ENCODE measurements at regions not wholly inside any gene's neighbourhood (a gene's known extent, or its start where the extent isn't known, plus 50 kb on each side); places are given as distances from the start of the nearest gene placed in this dataset.

DNA sequence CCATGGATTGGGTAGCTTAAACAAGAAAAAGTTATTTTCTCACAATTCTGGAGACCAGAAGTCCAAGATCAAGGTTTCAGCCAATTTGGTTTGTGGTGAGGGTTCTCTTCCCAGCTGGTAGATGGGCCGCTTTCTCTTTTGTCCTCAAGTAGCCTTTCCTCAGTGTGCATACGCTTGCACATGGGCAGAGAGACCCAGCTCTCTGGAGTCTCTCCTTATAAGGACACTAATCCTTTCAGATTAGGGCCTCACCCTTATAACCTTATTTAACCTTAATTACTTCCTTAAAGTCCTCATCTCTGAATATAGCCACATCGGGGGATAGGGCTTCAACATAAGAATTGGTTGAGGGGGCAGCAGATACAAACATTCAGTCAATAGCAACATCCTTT, 68.4 kb upstream of the NLK start:
- DNase-seq, result no peak

DNA sequence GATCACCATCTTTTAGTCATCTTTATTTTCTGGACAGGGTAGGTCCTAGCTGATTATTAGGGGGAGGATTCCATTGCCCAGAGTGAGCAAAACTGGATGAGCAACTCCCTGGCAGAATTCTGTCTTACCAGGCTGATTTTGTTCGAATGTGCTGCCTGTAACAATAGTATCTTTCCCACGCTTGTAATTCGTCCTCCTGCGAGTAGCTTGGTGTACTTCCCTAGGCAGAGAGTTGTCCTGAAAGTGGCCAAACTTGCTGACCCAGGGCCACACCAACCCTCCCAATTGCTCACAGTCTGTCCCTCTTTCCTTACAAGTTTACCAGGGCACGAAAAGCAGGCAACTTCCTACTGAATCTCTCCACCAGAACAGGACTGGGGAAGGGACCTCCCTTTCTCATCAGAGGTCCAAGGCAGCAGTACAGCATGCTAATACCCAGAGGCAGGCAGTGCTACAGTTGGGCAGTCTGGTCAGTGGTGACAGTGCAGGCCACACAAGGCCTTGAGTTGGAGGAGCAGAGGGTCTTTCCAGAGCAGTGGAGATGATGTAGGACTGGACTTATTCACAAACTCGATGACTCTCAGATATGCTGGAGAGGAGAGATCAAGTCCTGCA, 67.8 kb upstream of the NLK start:
- no peak for DNase-seq

DNA sequence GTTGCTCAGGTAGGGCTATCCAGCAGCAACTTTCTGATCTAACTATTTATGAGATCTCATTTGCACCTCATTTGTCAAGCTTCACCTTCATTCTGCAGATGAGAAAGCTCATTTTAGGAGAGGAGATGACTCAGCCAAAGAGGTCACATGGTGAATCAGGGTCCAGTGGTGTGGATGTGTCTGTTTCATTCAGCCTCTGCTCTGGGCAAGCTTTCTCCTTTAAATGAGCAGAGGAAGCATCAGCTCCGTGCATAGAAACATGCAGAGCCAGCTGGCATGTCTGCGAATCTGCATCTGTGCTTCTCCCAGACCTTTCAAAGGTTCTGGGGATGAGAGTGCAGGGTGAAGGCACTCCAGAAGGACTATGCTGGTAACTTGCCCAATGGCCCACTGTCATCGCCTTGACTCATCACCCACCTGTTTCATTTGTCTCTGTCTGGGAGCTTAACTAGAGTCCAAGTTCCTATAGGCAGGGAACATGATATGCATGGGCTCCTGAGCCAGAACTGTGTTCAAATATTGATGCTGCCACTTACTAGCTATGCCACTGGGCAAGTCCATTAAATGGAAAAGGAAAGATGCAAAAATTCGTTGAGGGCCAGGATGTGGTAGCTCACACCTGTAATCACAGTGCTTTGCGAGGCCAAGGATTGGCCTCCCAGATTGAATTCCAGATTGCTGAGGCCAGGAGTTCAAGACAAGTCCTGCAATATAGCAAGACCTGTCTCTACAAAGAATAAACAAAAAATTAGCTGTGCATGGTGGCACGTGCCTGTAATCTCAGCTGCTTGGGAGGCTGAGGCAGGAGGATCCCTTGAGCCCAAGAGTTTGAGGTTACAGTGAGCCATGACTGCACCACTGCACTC, 67.1 kb upstream of the NLK start:
- no peak for DNase-seq

DNA sequence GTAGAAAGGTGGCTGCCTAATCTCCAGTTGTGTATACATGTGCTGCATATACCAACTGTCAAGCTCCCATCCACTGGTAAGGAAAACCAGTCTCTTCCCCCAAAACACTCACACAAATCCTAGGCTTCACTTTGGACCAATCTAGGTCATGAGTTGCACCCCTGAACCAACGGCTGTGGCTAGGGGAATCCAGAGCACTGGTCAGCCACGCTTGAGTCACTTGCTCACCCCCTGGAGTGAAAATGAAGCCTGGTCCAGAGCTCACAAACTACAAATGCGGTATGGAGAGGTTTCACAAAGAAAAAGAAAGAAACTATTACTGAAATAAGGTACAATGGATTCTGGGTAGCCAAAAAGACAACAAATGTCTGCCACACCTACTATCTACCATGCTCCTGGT, 66.1 kb upstream of the NLK start:
- no peak for DNase-seq

GRCh38 chr17:27977751-27978688, 64.5 kb upstream of the NLK start:
- DNase-seq, result no peak

DNA sequence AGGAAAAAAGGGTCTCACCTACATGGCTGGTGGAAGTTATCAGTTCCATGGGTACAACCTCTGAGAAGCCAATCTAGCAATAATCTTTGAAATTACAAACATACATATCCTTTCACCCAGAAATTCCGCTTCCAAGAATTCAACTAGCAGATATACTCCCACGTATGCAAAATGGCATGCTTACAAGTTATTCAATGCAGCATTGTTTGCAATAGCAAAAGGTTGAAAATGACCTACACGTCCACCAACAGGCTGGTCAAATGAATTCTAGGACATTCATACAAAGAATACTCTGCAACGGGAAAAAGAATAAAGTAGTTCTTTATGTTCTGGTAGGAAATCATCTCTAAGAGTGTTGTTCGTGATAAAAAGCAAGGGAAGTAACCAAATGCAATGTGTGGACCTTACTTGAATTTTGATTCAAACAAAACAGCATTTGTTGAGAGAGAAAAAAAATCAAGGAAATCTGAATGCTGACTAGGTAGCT, 63.7 kb upstream of the NLK start:
- no peak for DNase-seq

- no peak for DNase-seq
Measured at GRCh38 chr17:27980043-27980442, 62.4 kb upstream of the NLK start.

DNA sequence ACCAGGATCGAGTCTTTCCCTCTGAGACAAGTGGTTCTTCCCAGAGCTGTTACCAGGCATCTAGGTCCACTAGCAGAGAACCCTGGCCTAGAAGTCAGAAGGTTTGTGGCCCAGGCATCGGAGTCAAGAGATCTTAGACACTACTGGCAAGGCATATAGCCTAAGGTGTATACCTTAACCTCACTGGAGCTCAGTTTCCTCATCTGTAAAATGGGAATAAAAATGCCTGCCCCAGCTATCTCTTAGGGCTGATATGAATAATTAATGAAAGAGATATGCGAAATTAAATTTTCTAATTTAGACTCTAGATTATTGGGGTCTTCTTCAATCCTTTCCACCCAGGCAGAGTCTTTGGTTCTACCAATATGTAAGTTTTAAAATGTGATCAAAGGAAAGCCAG, 60.5 kb upstream of the NLK start:
- DNase-seq, result no peak

- no peak for DNase-seq
Measured at GRCh38 chr17:27982688-27983087, 59.8 kb upstream of the NLK start.

- DNase-seq, result no peak
Measured at GRCh38 chr17:27983853-27984252, 58.6 kb upstream of the NLK start.

- no peak for DNase-seq
Measured at GRCh38 chr17:27984404-27984803, 58.1 kb upstream of the NLK start.

- DNase-seq, result no peak
Measured at GRCh38 chr17:27984816-27985215, 57.7 kb upstream of the NLK start.

GRCh38 chr17:27985306-27985705, 57.2 kb upstream of the NLK start:
- DNase-seq, result peak in 1 of 3 experiments; percentile 15

DNA sequence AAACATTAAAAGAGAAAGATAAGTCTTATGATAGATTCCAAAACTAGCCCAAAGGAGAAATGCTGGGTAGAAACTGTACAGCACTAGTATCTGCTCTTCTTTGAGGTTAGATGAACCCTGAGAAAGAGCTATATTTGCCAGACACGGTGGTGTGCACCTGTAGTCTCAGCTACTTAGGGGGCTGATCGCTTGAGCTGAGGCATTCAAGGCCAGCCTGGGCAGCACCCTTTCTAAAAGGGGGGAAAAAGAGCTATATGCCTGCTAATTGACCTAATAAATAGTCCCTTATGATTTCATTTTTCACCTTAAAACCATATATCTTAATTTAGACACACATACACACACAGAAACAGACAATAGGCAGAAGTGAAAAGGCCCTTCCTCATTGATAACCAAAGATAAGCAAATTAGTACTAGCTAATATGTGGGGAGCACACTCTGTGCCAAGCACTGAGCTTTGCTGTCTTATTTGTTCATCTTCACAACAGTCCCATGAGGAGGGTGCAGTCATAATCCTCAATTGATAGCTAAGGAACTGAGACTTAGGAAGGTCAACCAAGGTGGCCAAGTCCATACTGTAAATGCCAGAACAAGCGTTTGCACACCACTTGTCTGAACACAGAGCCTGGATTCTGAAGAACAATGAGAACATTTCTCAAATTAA, 56.6 kb upstream of the NLK start:
- DNase-seq, result no peak

DNA sequence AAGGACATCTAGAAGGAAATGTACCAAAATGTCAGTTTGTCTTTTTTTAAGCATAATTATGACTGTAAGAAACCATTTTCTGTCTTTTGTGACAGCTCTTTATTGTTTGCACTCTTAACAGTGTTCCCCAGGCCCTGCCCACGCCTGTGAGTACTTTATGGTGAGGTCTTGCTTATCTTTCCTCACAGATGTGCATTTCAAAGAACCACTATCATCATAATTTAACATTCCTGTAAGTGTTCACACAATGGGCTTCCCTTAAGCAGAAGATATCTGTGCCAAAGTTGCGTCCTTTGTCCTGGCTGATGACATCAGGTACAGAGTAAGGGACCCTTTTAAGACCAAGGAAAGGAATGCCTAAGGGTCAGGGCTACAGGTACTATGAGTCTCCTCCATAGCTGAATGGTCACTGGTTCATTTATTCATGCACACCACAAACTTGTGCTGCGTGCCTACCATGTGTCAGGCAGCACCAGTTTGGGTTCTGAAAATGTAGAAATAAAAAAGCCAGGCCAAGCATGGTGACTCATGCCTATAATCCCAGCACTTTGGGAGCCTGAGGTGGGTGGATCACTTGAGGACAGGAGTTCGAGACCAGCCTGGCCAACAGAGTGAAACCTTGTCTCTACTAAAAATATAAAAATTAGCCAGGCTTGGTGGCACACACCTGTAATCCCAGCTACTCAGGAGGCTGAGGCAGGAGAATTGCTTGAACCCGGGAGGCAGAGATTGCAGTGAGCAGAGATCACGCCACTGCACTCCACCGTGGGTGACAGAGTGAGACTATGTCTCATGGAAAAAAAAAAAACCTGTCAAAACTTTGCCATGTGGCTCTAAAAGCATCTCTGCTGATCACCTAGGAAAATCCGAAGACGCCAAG, 55.4 kb upstream of the NLK start:
- no peak for DNase-seq

- no peak for DNase-seq
Measured at GRCh38 chr17:27989046-27989445, 53.4 kb upstream of the NLK start.

DNA sequence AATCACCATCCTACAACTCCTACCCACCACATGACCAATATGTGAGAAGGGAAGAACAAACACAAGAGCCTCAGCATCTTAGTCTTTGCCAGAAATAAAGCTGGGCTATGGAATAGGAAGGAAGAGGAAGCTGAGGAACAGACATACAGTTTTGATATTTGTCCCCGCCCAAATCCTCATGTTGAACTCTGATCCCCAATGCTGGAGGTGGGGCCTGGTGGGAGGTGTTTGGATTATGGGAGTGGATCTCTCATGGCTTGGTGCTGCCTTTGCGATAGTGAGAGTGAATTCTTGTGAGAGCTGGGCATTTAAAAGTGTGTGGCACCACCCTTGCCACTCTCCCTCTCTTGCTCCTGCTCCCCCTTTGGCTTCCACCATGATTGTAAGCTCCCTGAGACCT, 52.4 kb upstream of the NLK start:
- DNase-seq, result no peak

DNA sequence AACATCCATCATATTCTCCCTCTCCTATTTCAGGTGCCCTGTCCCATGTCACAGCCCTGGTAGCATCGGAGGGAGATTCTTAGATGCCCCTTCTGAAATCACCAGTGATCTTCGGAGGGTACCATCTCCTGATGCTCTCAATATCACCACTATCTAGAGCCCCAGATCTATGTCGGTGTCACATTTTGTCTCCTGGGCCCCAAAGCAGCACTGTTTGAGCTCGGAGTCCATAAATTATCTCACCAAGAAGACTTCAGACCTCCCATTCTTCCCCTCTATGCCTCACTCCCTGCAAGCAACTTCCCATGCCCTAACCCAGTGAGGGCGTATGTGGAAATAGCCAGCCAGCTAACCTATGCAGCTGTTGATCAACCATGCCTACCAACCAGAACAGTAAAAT, 51.5 kb upstream of the NLK start:
- DNase-seq, result no peak

- peak in 1 of 3 experiments; percentile 17 for DNase-seq
Measured at GRCh38 chr17:27991462-27991993, 50.9 kb upstream of the NLK start.

Measured in NCI-H1417 (cell line).